ENCODE measurements at regions not wholly inside any gene's neighbourhood (a gene's known extent, or its start where the extent isn't known, plus 50 kb on each side); places are given as distances from the start of the nearest gene placed in this dataset.

DNA sequence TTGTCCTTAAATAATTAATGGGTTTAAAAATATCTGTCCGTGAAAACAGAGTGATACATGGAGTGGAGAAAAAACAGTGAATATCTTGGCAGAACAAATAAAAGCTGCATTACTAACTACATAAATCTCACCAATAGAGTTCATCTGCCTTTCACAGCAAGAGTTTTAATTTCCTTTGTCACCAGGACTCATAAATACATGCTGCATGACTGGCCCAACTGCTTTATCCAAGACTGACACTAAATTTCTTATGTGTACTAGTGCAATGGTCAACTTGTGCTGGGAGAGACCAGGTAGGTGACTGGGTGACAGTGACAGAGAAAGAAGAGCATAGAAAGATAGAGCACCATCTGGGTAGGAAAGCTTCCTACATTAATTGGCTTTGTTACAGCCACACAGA lies 402.8 kb downstream of the RAD51AP2 start:
- no peak for DNase-seq (ENCODE audit: low read depth, low spot score)
- Histone ChIP-seq H3K9me2 (ENCODE audit: insufficient read depth) (no peaks in the 10 kb centered on the region), H2AFZ (ENCODE audit: low read depth, low read length, poor library complexity, severe bottlenecking) (no peak overlapping the region), H3K4me2 (ENCODE audit: low read length) (no peak overlapping the region), H3K27ac (ENCODE audit: low read depth, low read length) (no peak overlapping the region), H3K36me3 (ENCODE audit: control insufficient read depth in 1 of 2, insufficient read depth in 2 of 2, low read length in 2 of 2) (no peaks in the 10 kb centered on the region), H3K79me2 (ENCODE audit: insufficient read depth, low read length) (no peaks in the 10 kb centered on the region), H3K4me3 (replicated peaks in 1 of 2; ENCODE audit: low read depth in 1 of 2, low read length in 2 of 2) (no peak overlapping the region), H3K9ac (ENCODE audit: low read length) (no peak overlapping the region), H3K9me3 (ENCODE audit: control insufficient read depth in 1 of 2, insufficient read depth in 1 of 2, low read depth in 1 of 2, low read length in 2 of 2) (no peaks in the 10 kb centered on the region), H3K4me1 (ENCODE audit: control insufficient read depth in 1 of 2, insufficient read depth in 2 of 2, low read length in 2 of 2) (no peaks in the 10 kb centered on the region), H3K27me3 (ENCODE audit: insufficient read depth, low read length) (peaks cover 13% of the 10 kb centered on the region), H4K20me1 (ENCODE audit: insufficient read depth) (no peaks in the 10 kb centered on the region; the same call in 1 of the 2 replicates)
- TF ChIP-seq ZFX (IDR thresholded peaks at IDR 0.05) (no peak), EZH2 (IDR thresholded peaks at IDR 0.05) (no peak), FOSL1 (IDR thresholded peaks at IDR 0.05; ENCODE audit: low read depth) (no peak), SP1 (IDR thresholded peaks at IDR 0.05; ENCODE audit: low read depth) (no peak), RAD21 (IDR thresholded peaks at IDR 0.05; ENCODE audit: low read depth) (no peak), EGR1 (IDR thresholded peaks at IDR 0.05; ENCODE audit: low read depth) (no peak), JUND (IDR thresholded peaks at IDR 0.05) (no peak), POLR2A (IDR thresholded peaks at IDR 0.05; ENCODE audit: borderline replicate concordance, extremely low read depth, insufficient read depth, insufficient read length) (no peak), SIN3A (IDR thresholded peaks at IDR 0.05; ENCODE audit: low read depth) (no peak), SRF (IDR thresholded peaks at IDR 0.05; ENCODE audit: low read depth) (no peak), YY1 (IDR thresholded peaks at IDR 0.05; ENCODE audit: extremely low read depth, insufficient replicate concordance, low read depth, low read length) (no peak), POLR2AphosphoS5 (IDR thresholded peaks at IDR 0.05; ENCODE audit: low read depth, low read length) (no peak), ELF1 (IDR thresholded peaks at IDR 0.05; ENCODE audit: borderline replicate concordance, low read depth) (no peak)
- TF ChIP-seq, protein P1, sequence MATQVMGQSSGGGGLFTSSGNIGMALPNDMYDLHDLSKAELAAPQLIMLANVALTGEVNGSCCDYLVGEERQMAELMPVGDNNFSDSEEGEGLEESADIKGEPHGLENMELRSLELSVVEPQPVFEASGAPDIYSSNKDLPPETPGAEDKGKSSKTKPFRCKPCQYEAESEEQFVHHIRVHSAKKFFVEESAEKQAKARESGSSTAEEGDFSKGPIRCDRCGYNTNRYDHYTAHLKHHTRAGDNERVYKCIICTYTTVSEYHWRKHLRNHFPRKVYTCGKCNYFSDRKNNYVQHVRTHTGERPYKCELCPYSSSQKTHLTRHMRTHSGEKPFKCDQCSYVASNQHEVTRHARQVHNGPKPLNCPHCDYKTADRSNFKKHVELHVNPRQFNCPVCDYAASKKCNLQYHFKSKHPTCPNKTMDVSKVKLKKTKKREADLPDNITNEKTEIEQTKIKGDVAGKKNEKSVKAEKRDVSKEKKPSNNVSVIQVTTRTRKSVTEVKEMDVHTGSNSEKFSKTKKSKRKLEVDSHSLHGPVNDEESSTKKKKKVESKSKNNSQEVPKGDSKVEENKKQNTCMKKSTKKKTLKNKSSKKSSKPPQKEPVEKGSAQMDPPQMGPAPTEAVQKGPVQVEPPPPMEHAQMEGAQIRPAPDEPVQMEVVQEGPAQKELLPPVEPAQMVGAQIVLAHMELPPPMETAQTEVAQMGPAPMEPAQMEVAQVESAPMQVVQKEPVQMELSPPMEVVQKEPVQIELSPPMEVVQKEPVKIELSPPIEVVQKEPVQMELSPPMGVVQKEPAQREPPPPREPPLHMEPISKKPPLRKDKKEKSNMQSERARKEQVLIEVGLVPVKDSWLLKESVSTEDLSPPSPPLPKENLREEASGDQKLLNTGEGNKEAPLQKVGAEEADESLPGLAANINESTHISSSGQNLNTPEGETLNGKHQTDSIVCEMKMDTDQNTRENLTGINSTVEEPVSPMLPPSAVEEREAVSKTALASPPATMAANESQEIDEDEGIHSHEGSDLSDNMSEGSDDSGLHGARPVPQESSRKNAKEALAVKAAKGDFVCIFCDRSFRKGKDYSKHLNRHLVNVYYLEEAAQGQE (IDR thresholded peaks at IDR 0.05; ENCODE audit: low read depth), result no peak
- TF ChIP-seq, protein P2, sequence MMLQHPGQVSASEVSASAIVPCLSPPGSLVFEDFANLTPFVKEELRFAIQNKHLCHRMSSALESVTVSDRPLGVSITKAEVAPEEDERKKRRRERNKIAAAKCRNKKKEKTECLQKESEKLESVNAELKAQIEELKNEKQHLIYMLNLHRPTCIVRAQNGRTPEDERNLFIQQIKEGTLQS (IDR thresholded peaks at IDR 0.05), result no peak
- TF ChIP-seq, protein P3, sequence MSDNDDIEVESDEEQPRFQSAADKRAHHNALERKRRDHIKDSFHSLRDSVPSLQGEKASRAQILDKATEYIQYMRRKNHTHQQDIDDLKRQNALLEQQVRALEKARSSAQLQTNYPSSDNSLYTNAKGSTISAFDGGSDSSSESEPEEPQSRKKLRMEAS (IDR thresholded peaks at IDR 0.05), result no peak
- TF ChIP-seq, protein P4, sequence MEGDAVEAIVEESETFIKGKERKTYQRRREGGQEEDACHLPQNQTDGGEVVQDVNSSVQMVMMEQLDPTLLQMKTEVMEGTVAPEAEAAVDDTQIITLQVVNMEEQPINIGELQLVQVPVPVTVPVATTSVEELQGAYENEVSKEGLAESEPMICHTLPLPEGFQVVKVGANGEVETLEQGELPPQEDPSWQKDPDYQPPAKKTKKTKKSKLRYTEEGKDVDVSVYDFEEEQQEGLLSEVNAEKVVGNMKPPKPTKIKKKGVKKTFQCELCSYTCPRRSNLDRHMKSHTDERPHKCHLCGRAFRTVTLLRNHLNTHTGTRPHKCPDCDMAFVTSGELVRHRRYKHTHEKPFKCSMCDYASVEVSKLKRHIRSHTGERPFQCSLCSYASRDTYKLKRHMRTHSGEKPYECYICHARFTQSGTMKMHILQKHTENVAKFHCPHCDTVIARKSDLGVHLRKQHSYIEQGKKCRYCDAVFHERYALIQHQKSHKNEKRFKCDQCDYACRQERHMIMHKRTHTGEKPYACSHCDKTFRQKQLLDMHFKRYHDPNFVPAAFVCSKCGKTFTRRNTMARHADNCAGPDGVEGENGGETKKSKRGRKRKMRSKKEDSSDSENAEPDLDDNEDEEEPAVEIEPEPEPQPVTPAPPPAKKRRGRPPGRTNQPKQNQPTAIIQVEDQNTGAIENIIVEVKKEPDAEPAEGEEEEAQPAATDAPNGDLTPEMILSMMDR (IDR thresholded peaks at IDR 0.05 in 2 of 3, conservative IDR thresholded peaks at IDR 0.05 in 1 of 3; ENCODE audit: borderline replicate concordance in 1 of 3, insufficient read depth in 1 of 3, low read depth in 2 of 3, low read length in 2 of 3), result no peak
- BruUV-seq (replicated peaks), result no TSS peak
- intact Hi-C loops (cut with micrococcal nuclease), result no loop called here
- POLR2A ChIA-PET, result no interaction called here
- RAD21 ChIA-PET (ENCODE audit: low non-redundant PET in 1 of 2, low total read pairs in 2 of 2, uncharacterized antibody in 2 of 2, unreplicated experiment in 2 of 2), result no interaction called here
- CTCF ChIA-PET, result no interaction called here
- ATAC-seq, result no peak

All from HCT116 (cell line).